Right lobe of liver (tissue), 6 donors: ENCODE measurements at regions not wholly inside any gene's neighbourhood (a gene's known extent, or its start where the extent isn't known, plus 50 kb on each side); places are given as distances from the start of the nearest gene placed in this dataset.

ENCODE experiments used
- ATAC-seq, 4 donors: fragments of 200-7000 bp; cut with Tn5 transposase; one replicate each; pipeline ENCODE4 v1.9.1; 2020; ENCODE audit warnings: mild to moderate bottlenecking in 4 of 4, moderate library complexity in 4 of 4
- DNase-seq, 3 donors: peaks; one replicate each; pipeline ENCODE4 v3.0.0-alpha.2; 2020
- H3K27ac ChIP-seq, 3 donors: fragments of 200-600 bp; one replicate each; pipeline ENCODE4 v1.8.0; 2022
- H3K27me3 ChIP-seq, 2 donors: fragments of 200-600 bp; one replicate each; pipeline ENCODE4 v1.8.0; 2022
- H3K36me3 ChIP-seq, 4 donors: fragments of 200-600 bp; sonication (generic) in 1 of 4; one replicate each; pipeline versions ENCODE4 v1.5.1 to v1.8.0; 2017 to 2022; ENCODE audit warnings: control low read depth in 1 of 4
- H3K4me1 ChIP-seq, 4 donors: fragments of 200-600 bp; sonication (generic) in 1 of 4; one replicate each; pipeline versions ENCODE4 v1.5.1 to v1.8.0; 2017 to 2022; ENCODE audit warnings: control low read depth in 1 of 4
- H3K4me3 ChIP-seq, 3 donors: fragments of 200-600 bp; one replicate each; pipeline ENCODE4 v1.8.0; 2022
- H3K9me3 ChIP-seq, 4 donors: fragments of 200-600 bp; sonication (generic) in 1 of 4; one replicate each; pipeline versions ENCODE4 v1.5.1 to v1.8.0; 2017 to 2022; ENCODE audit warnings: control low read depth in 1 of 4
- POLR2A ChIP-seq: fragments of 450-650 bp; IDR thresholded peaks from one replicate; pipeline ENCODE4 v1.6.1; 2017; ENCODE audit warnings: antibody characterized with exemption, mild to moderate bottlenecking
- WGBS: methylation state at CpG from one replicate; pipeline ENCODE4 v1.1.6; 2018; ENCODE audit warnings: low coverage, low lambda C conversion rate; ENCODE audit not compliant: insufficient coverage; ENCODE audit errors: missing lambda C conversion rate; 5-methylcytosine and 5-hydroxymethylcytosine counted together
- intact Hi-C, 2 donors: fragments of 100-400 bp; cut with DNase I; formaldehyde crosslinking; loops; one replicate each; pipeline versions ENCODE4 v1.11.2 to v1.14.1; 2022
- TF ChIP-seq, protein P1 (sequence below), 4 donors: fragments of 200-600 bp in 3 of 4; fragments of 450-650 bp in 1 of 4; IDR thresholded peaks; one replicate each; pipeline versions ENCODE4 v1.5.1 to v1.8.0; 2016 to 2022; ENCODE audit warnings: antibody characterized with exemption in 4 of 4, mild to moderate bottlenecking in 2 of 4
- donor health status: DM: no; HTN: yes; CAD: no.
- donor health status: DM: no; HTN: no; CAD: no.
- donor health status: DM: no; HTN: no; CAD: no.
- donor health status: DM: no; HTN: yes; CAD: no.
- donor health status: DM: no; HTN: yes; CAD: no.

DNA sequence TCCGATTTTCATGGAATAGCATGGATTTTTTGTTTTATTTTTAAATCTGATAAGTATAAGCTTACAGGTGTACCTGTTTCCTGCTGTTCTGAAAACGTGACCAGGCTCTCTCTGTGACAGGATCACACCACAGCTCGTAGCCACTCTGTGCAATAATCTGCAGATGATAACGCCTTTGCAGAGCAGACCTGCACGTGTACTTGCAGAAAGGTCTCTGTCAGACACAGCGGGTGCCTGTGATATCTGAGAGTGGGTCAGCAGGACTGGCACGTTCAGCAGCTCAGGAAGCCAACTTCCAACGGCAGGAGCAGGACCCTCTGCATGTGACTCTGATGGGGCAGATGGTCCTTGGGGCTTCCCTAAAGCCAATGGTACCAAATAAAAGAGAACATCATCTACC lies 68.6 kb upstream of the HDDC2 start:
- TF ChIP-seq, protein P1, sequence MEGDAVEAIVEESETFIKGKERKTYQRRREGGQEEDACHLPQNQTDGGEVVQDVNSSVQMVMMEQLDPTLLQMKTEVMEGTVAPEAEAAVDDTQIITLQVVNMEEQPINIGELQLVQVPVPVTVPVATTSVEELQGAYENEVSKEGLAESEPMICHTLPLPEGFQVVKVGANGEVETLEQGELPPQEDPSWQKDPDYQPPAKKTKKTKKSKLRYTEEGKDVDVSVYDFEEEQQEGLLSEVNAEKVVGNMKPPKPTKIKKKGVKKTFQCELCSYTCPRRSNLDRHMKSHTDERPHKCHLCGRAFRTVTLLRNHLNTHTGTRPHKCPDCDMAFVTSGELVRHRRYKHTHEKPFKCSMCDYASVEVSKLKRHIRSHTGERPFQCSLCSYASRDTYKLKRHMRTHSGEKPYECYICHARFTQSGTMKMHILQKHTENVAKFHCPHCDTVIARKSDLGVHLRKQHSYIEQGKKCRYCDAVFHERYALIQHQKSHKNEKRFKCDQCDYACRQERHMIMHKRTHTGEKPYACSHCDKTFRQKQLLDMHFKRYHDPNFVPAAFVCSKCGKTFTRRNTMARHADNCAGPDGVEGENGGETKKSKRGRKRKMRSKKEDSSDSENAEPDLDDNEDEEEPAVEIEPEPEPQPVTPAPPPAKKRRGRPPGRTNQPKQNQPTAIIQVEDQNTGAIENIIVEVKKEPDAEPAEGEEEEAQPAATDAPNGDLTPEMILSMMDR (IDR thresholded peaks at IDR 0.05): no peak
- no peak for TF ChIP-seq POLR2A
- no peak overlapping the region for H3K4me3 ChIP-seq
- no peak overlapping the region for H3K27ac ChIP-seq
- no peaks in the 10 kb centered on the region for H3K27me3 ChIP-seq
- no peak for DNase-seq
- H3K36me3 ChIP-seq: no peaks in the 10 kb centered on the region
- 37% methylated on average over 6 of the region's 8 CpGs for WGBS
- H3K4me1 ChIP-seq: no peaks in the 10 kb centered on the region
- intact Hi-C loops: no loop called here
- ATAC-seq: no peak
- no peaks in the 10 kb centered on the region for H3K9me3 ChIP-seq

DNA sequence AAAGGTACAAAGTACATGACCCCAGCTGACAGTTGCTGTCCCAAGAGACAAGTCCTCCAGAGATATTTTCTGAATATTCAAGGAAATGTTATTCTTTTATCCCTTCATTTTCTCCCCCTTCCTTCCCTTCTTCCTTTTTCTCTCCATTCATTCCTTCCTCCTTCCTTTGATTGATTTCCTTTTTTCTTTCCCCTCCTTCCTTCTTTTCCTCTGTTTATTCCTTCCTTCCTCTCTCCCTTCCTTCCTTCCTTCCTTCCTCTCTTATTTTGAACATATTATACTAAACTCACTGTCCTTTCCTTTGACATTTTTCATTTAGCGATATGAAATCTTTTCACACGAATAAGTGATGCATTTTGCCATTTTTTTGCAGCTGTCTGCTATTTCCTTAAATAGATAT lies 73.2 kb upstream of the HDDC2 start:
- Histone ChIP-seq H3K27me3 (no peaks in the 10 kb centered on the region), H3K27ac (no peak overlapping the region), H3K4me1 (no peaks in the 10 kb centered on the region), H3K9me3 (no peaks in the 10 kb centered on the region), H3K4me3 (no peak overlapping the region), H3K36me3 (no peaks in the 10 kb centered on the region)
- DNase-seq (no peak), ATAC-seq (no peak)
- WGBS: 64% methylated on average over 2 of the region's 2 CpGs
- intact Hi-C loops: no loop called here
- TF ChIP-seq, protein P1 (IDR thresholded peaks at IDR 0.05): no peak
- no peak for TF ChIP-seq POLR2A

DNA sequence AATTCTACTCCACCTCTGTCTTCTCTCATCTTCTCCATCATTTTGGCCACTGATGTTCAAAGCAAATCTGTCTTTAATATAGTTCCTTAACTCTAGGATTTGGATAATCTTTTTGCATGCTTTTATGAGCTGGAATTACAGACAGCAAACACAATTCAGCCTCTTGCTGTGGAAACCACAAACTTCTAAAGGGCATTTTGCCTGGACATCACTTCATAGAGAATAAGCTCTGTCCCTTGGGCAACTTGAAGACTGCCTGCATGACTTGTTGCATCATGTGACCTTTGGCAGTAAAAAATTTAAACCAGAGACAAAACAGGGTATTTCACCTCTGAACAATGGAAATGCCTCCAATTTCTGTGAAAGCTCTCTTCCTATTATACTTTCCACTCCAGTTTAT lies 74.1 kb upstream of the HDDC2 start:
- TF ChIP-seq, protein P1 (IDR thresholded peaks at IDR 0.05): no peak
- no peak for TF ChIP-seq POLR2A
- no peaks in the 10 kb centered on the region for H3K27me3 ChIP-seq
- no peaks in the 10 kb centered on the region for H3K36me3 ChIP-seq
- H3K9me3 ChIP-seq: no peaks in the 10 kb centered on the region
- DNase-seq (no peak), ATAC-seq (no peak)
- intact Hi-C loops: no loop called here
- no peaks in the 10 kb centered on the region for H3K4me1 ChIP-seq
- no peak overlapping the region for H3K27ac ChIP-seq
- no peak overlapping the region for H3K4me3 ChIP-seq

DNA sequence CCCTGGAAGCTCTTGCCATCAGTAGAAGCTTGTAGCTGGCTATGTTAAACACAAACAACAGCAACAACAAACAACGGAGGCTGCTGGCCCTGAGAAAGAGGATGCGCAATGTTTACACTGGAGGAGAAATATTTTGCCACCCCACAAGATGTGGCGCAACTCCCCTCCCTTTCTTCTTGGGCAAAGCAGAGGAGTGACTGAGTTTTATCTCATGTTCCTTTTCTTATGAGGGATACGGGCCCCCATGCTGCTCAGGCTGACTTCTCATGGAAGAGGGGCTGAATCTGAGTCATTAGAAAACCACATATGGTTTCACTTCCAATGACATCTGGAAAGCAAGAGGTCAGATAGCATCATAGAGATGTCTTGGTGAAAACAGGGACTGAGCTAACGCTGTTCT lies 75.9 kb upstream of the HDDC2 start:
- Histone ChIP-seq H3K27me3 (no peaks in the 10 kb centered on the region), H3K4me3 (no peak overlapping the region), H3K9me3 (no peaks in the 10 kb centered on the region), H3K36me3 (no peaks in the 10 kb centered on the region), H3K27ac (no peak overlapping the region), H3K4me1 (no peaks in the 10 kb centered on the region)
- ATAC-seq (no peak), DNase-seq (no peak)
- intact Hi-C loops: no loop called here
- no peak for TF ChIP-seq POLR2A
- WGBS: 29% methylated on average over 5 of the region's 5 CpGs

DNA sequence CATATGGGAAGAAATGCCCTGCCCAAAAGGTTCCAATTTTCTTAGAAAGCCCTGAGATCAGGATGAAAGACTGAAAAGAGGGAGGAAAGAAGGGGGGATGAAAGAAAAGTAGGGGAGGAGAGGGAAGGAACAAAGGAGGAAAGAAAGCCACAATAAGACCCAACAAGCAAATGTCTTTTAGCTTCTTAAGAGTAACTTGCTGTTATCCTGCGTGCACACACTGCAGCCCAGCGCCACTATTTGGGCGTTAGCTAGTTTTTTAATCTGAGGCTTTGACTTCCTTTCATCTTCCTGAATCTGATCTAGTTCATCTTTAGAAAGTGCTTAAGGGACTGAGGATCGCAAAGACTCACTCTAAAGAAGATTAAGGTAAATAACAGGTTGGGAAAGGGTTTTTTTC lies 77.4 kb upstream of the HDDC2 start:
- no peaks in the 10 kb centered on the region for H3K36me3 ChIP-seq
- ATAC-seq: no peak
- no peaks in the 10 kb centered on the region for H3K4me1 ChIP-seq
- DNase-seq: no peak
- 55% methylated on average over 4 of the region's 4 CpGs for WGBS
- H3K9me3 ChIP-seq: no peaks in the 10 kb centered on the region
- intact Hi-C loops: no loop called here
- H3K4me3 ChIP-seq: no peak overlapping the region
- no peaks in the 10 kb centered on the region for H3K27me3 ChIP-seq
- no peak overlapping the region for H3K27ac ChIP-seq
- no peak for TF ChIP-seq POLR2A
- TF ChIP-seq, protein P1 (IDR thresholded peaks at IDR 0.05): no peak
